Thoracic aorta (tissue), 2 donors: ENCODE measurements at regions not wholly inside any gene's neighbourhood (a gene's known extent, or its start where the extent isn't known, plus 50 kb on each side); places are given as distances from the start of the nearest gene placed in this dataset.

Experiments
- ATAC-seq: fragments of 150-250 bp; one replicate; pipeline ENCODE4 v1.8.0; 2017; ENCODE audit warnings: low read depth; ENCODE audit not compliant: insufficient number of reproducible peaks, low FRiP score
- DNase-seq: peaks from one replicate; pipeline ENCODE4 v3.0.0-alpha.2; 2020; ENCODE audit warnings: low spot score
- H3K27ac ChIP-seq, 2 donors: fragments of 200-600 bp; sonication (generic); 1 replicate in 1 of 2; 2 replicates in 1 of 2; pipeline ENCODE4 v1.5.1; 2016; ENCODE audit warnings: mild to moderate bottlenecking in 2 of 2, moderate library complexity in 2 of 2
- H3K27me3 ChIP-seq: fragments of 200-600 bp; sonication (generic); replicated peaks from 2 replicates; pipeline ENCODE4 v1.6.0; 2016; ENCODE audit warnings: mild to moderate bottlenecking; ENCODE audit not compliant: insufficient read depth
- H3K36me3 ChIP-seq: fragments of 200-600 bp; sonication (generic); one replicate; pipeline ENCODE4 v1.5.1; 2016
- H3K4me1 ChIP-seq, 2 donors: fragments of 200-600 bp; sonication (generic); 1 replicate in 1 of 2; 2 replicates in 1 of 2; pipeline versions ENCODE4 v1.5.1 to v1.6.0; 2016; ENCODE audit warnings: low read depth in 2 of 2, mild to moderate bottlenecking in 1 of 2; ENCODE audit not compliant: control insufficient read depth in 1 of 2
- H3K4me3 ChIP-seq: fragments of 200-600 bp; sonication (generic); 2 replicates; pipeline ENCODE4 v1.5.1; 2016; ENCODE audit warnings: mild to moderate bottlenecking
- H3K9me3 ChIP-seq: fragments of 200-600 bp; sonication (generic); 2 replicates; pipeline ENCODE4 v1.5.1; 2016
- TF ChIP-seq, protein P1 (sequence below): fragments of 200-600 bp; sonication (generic); IDR thresholded peaks from one replicate; pipeline ENCODE4 v1.5.1; 2019; ENCODE audit warnings: antibody characterized with exemption

DNA sequence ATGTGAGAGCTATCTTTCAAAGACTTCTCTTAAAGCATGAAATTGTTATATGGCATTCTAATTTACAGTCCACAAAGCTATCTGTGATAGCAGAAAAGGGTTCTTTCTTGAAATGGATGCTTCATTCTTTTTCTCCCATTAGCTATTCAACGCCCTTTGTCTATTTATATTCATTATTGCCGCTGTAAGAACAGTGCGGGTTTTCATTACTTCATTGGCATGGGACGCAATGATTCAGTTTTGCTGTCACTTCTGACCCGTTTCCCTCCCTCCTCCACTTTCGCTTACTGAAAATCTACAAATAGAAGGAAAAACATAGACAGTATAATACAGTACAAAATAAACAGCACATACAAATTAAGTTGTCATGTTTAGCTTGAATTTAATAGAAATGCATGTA, 394.6 kb downstream of the PCDH7 start:
- no peak for DNase-seq
- no peak overlapping the region for H3K27ac ChIP-seq

DNA sequence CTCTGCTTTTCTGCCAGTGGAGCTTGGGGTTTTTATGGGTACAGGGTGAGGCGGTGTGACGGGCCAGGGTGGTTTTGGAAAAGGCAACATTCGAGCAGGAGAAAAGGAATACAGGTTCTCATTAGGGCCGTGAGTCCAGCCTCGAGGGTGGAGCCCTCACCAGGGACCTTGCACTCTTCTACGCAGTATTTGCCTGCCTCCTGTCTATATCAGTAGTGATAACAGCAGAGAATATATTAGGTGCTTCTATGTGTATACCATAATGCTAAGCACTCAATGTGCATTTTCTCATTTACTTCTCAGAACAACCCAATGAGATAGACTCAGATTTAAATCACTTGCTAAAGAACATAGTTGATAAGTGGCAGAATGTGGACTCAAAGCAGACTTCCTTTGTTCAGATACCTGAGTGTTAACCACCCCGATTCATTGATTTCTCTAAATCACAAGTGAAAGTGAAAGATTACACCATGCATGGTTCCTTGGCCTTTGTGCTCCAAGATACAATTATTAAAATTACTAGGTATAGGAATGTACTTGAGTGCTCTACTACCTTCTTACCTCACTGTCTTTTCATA, 403.9 kb downstream of the PCDH7 start:
- Histone ChIP-seq H3K4me3 (no peak overlapping the region), H3K9me3 (no peaks in the 10 kb centered on the region), H3K36me3 (no peaks in the 10 kb centered on the region), H3K4me1 (peaks cover 0 to 8% of the 10 kb centered on the region in 2 donors), H3K27me3 (no peaks in the 10 kb centered on the region), H3K27ac (no peak overlapping the region)
- DNase-seq (no peak), ATAC-seq (no peak)
- TF ChIP-seq, protein P1, sequence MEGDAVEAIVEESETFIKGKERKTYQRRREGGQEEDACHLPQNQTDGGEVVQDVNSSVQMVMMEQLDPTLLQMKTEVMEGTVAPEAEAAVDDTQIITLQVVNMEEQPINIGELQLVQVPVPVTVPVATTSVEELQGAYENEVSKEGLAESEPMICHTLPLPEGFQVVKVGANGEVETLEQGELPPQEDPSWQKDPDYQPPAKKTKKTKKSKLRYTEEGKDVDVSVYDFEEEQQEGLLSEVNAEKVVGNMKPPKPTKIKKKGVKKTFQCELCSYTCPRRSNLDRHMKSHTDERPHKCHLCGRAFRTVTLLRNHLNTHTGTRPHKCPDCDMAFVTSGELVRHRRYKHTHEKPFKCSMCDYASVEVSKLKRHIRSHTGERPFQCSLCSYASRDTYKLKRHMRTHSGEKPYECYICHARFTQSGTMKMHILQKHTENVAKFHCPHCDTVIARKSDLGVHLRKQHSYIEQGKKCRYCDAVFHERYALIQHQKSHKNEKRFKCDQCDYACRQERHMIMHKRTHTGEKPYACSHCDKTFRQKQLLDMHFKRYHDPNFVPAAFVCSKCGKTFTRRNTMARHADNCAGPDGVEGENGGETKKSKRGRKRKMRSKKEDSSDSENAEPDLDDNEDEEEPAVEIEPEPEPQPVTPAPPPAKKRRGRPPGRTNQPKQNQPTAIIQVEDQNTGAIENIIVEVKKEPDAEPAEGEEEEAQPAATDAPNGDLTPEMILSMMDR: no peak

More for the DNA sequence above, 394.6 kb downstream of the PCDH7 start:
- no peak for ATAC-seq
- Histone ChIP-seq H3K4me1 (peaks cover 2 to 19% of the 10 kb centered on the region in 2 donors), H3K27me3 (no peaks in the 10 kb centered on the region), H3K9me3 (no peaks in the 10 kb centered on the region), H3K4me3 (no peak overlapping the region), H3K36me3 (no peaks in the 10 kb centered on the region)
- TF ChIP-seq, protein P1: no peak

DNA sequence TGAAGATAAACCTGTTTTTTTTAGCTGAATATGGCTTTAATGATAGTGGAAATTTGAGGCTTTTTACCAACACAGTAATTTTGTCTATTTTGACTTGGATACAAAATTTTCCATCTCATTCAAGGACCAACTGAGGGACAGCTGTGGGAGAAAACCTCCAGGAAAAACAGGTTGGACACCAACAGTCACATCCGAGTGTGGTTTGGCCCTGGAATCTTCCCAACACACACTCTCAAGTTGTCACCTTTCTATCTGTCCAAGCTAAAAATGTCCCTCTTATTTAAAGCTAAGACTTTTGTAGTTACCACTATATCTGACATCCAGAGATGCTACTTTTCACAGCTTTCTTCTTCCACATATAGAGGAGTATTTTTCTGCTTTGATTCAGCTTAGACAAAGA, 404.9 kb downstream of the PCDH7 start:
- TF ChIP-seq, protein P1: no peak
- no peak overlapping the region for H3K4me3 ChIP-seq
- no peaks in the 10 kb centered on the region for H3K27me3 ChIP-seq
- H3K9me3 ChIP-seq: no peaks in the 10 kb centered on the region
- H3K36me3 ChIP-seq: no peaks in the 10 kb centered on the region
- H3K4me1 ChIP-seq: peaks cover 0 to 8% of the 10 kb centered on the region in 2 donors
- ATAC-seq (no peak), DNase-seq (no peak)
- H3K27ac ChIP-seq: no peak overlapping the region

DNA sequence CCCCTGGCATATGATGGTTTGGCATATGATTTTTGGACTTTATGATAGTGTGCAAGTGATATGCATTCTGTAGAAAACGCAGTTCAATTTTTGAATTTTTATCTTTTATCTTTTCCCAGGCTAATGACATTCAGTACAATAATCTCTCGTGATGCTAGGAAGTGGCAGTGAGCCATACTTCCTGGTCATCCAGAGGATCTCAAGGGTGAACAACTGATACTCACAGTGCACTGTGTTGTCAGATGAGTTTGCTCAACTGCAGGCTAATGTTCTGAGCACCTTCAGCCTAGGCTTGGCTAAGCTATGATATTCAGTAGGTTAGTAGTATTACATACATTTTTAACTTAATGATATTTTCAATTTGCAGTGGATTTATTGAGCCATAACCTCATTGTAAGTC, 405.3 kb downstream of the PCDH7 start:
- no peaks in the 10 kb centered on the region for H3K9me3 ChIP-seq
- no peak for ATAC-seq
- H3K27ac ChIP-seq: no peak overlapping the region
- TF ChIP-seq, protein P1: no peak
- no peak overlapping the region for H3K4me3 ChIP-seq
- no peak for DNase-seq
- H3K27me3 ChIP-seq: no peaks in the 10 kb centered on the region
- no peaks in the 10 kb centered on the region for H3K36me3 ChIP-seq
- peaks cover 0 to 8% of the 10 kb centered on the region in 2 donors for H3K4me1 ChIP-seq

DNA sequence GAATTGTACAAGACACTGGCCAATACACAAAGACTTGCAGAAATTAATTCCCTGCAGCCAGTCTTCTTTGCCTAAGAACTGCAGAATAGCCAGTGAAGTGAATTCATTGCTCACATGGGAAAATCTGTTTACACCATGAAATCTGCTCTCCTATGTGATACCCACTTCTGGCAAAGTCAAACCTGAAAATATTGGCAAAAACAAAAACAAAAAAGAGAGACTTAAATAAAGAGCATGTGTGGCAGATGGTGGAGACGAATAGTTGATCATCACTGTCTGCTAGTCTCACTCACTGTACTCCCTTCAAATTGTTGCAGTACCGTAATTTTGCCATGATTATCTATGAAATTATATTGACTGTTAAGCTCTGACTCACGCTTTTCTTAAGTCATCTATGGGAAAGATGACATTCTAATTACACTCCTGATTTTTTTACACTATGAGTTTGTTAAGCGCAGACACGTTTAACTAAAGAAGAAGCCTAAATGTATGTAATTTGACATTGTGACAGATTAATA, 406.8 kb downstream of the PCDH7 start:
- no peaks in the 10 kb centered on the region for H3K9me3 ChIP-seq
- H3K36me3 ChIP-seq: no peaks in the 10 kb centered on the region
- TF ChIP-seq, protein P1: no peak
- no peak overlapping the region for H3K27ac ChIP-seq
- H3K27me3 ChIP-seq: no peaks in the 10 kb centered on the region
- H3K4me1 ChIP-seq: peaks cover 0 to 8% of the 10 kb centered on the region in 2 donors
- DNase-seq (no peak), ATAC-seq (no peak)
- H3K4me3 ChIP-seq: no peak overlapping the region
